DMS114 treated with DMSO at 0.1 percent for 48 hours (cell line): ENCODE measurements at regions not wholly inside any gene's neighbourhood (a gene's known extent, or its start where the extent isn't known, plus 50 kb on each side); places are given as distances from the start of the nearest gene placed in this dataset.
"Not testable (repeated sequence)": the region's sequence is repeated elsewhere in the genome, so short reads cannot be mapped to it uniquely, and the experiment has no call there.

Experiments
- DNase-seq: peaks from one replicate; lab custom pipeline; 2025; ENCODE audit not compliant: unreplicated experiment; lab: John Stamatoyannopoulos, UW

DNA sequence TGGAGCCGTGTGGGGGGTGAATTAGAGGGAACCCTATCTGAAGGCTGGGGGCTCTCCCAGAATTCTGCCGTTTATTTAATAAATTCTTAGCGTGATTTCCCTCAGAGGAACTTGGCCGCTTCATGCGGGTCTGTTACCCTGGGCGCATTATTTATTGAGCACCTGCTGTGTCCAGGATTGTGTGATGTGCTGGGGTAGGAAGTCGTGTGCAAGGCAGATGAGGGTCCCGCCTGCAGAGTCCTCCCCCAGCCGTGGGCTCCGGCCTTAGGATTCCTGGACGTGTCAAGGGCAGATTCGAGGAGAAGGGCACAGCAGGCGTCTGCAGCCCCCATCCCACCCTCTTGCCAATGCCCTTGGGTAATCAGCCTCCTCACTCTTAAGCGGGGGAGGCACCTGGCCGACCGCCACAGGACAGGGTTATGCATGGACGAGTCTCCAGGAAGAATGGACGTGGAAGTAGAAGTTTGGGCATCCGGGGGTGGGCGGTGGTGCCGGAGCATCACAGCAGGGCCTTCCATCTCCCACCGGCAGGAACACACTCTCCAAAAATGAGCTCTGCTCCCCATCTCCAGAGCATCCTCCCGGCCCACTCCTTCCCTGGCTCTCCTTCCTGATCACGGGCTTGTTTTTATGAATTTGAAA is 233.3 kb upstream of the C1orf174 start:
- no peak for DNase-seq

- no peak for DNase-seq
These were observed 233.9 kb upstream of the C1orf174 start for GRCh38 chr1:4133939-4134321.

DNA sequence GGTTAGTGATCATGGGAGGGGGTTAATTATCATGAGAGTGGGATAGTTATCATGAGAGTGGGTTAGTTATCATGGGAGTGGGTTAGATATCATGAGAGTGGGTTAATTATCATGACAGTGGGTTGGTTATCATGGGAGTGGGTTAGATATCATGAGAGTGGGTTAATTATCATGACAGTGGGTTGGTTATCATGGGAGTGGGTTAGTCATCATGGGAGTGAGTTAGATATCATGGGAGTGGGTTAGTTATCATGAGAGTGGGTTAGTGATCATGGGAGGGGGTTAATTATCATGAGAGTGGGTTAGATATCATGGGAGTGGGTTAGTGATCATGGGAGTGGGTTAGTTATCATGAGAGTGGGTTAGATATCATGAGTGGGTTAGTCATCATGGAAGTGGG is 235.8 kb upstream of the C1orf174 start:
- not testable (repeated sequence) for DNase-seq

- no peak for DNase-seq
These were observed 237.7 kb upstream of the C1orf174 start for GRCh38 chr1:4137621-4138415.

- DNase-seq: no peak
These were observed 239.6 kb upstream of the C1orf174 start for GRCh38 chr1:4139646-4140045.

DNA sequence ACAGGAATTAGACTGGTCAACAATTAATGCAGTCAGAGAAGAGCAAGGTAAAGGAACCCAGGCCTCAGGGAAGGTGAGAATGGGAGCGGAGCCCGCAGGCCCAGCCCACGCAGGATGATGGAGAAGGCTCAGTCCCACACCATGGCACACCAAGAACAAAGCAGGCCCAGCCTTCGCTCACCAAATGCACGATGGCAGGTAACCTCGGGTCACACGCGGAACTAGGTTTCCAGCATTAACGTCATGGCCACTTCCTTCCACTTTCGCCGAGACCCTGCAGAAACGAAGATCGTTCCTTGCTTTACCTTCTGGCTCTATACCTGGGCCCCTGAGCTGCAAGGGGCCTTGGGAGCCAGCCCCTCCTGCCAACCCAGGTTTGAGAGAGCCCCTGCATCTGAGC is 240.2 kb upstream of the C1orf174 start:
- no peak for DNase-seq

- no peak for DNase-seq
These were observed 240.7 kb upstream of the C1orf174 start for GRCh38 chr1:4140821-4141220.

DNA sequence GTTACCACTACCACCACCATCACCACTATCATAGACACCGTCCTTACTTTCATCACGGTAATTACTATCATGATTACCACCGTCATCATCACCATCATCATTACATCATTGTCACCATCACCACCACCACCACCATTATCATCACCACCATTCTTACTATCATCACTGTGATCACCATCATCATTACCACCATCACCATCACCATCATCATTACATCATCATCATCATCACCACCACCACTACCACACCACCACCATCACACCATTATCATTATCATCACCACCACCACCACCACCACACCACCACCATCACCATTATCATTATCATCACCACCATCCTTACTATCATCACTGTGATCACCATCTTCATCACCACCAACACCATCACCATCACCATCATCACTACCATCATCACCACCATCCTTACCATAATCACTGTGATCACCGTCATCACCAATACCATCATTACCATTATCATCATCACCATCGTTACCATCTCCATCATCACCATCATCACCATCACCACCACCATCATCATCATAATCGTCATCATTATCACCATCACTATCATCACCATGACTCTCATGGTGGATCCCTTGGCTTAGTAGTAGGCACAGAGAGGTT is 244.4 kb upstream of the C1orf174 start:
- DNase-seq: no peak

DNA sequence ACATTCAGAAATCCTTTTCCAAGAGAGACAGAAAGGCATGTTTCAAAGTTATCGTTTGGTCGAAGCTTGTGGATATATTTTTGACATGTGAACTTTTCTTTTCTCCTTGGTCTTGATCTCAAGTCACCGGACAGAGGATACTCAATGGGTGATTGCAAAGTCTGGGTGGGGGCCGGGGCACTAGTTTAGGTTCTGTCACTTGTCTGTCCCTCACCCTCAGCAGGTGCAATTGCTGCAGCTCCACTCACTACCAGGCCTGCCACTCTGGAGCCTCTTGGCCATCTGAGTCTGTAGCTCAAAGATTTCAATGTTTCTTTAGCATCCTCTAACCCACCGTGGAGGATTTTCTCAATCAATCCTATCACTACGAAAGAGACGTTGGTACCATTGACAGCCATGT is 246.0 kb upstream of the C1orf174 start:
- no peak for DNase-seq

DNA sequence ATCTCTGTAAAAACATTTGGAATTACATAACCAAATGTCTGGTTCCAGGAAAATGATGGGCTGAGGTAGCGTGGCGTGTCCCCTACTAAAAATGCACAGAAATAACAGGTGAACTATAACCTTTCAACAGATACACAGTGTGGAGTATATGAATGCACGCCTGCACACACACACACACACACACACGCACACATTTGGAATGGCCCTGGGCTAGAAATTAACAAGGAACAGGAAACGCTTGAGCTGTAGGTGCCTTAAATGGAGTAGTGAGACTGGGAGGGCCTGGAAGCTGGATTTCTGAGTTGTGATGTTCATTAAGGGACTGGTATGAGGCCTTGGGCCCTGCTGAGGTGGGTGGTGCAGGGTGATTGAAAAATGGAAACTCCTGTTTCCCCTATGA is 246.5 kb upstream of the C1orf174 start:
- no peak for DNase-seq

DNA sequence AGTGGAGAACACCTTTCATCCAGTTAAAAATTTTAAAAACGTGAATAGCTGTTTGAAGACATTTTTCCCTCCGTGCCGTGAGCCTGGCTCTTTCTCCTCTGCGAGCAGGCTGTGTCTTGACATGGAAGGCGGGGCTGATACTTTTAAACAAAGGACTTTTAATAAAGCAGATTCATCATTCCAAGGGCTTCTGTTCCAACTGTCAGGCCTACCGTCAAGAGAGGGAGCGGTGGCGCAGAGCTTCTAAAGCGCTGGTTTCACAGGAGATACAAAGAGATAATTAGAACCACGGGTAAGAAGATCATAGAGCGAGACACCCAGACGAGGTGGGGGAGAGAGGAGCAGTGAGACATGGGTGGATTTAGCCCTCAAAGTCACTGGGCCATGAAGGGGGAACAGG is 247.4 kb upstream of the C1orf174 start:
- DNase-seq: no peak

- DNase-seq: no peak
These were observed 249.2 kb upstream of the C1orf174 start for GRCh38 chr1:4149281-4149680.

DNA sequence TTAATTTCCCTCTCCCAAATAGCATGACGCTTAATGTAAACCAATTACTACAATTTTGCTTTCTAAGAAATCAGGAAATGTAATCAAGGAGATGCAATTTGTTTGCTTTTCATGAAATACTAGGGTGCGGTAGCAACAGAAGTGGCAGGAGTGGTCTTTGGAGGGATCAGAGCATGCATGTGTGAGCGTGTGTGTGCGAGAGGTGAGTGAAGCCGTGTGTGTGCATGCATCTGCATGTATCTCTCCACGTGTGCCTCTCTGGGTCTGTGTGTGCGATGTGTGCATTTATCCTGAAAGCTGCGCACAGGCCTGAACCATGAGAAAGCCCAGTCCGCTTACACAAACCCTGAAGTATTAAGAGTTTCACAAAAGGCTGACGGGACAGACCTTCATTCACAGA is 249.8 kb upstream of the C1orf174 start:
- DNase-seq: no peak

- no peak for DNase-seq
These were observed 250.2 kb upstream of the C1orf174 start for GRCh38 chr1:4150262-4150661.

- DNase-seq: no peak
These were observed 252.2 kb upstream of the C1orf174 start for GRCh38 chr1:4152266-4152665.

DNA sequence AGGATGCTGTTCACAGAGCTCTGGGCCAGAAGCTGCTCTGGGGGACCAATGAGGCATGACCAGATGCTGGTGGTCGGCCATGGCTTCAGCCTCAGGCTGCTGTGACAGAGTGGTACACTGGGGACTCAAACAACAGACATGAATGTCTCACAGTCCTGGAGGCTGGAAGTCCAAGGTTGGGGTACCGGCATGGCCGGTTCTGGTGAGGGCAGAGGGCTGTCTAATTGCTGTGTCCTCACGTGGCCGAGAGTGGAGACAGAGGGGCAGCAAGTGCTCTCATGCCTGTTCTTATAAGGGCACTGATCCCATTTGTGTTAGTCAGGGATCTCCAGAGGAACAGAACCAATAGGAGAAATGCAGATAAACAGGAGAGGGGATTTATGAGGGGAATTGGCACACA is 253.5 kb upstream of the C1orf174 start:
- DNase-seq: no peak

GRCh38 chr1:4156241-4156973 is 256.3 kb upstream of the C1orf174 start:
- no peak for DNase-seq

DNA sequence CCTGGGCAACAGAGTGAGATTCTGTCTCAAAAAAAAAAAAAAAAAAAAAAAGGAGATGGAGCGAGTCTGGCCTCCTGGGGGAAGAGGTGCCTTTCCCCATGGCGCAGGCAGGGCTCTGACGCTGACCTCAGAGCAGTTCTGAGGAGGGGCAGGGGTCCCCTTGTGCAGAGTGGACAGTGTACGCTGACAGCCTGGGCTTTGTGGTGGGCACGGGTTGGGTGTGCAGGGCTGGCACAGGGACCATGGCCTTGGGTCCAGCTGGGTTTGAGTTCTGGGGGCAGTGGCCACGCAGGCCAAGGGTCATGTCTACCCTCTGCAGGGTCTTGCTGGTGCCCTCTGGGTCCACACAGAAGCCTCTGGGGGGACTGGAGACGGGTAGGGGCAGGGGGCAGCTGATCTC is 260.1 kb upstream of the C1orf174 start:
- DNase-seq: no peak

- DNase-seq: no peak
These were observed 261.4 kb upstream of the C1orf174 start for GRCh38 chr1:4161366-4162006.

DNA sequence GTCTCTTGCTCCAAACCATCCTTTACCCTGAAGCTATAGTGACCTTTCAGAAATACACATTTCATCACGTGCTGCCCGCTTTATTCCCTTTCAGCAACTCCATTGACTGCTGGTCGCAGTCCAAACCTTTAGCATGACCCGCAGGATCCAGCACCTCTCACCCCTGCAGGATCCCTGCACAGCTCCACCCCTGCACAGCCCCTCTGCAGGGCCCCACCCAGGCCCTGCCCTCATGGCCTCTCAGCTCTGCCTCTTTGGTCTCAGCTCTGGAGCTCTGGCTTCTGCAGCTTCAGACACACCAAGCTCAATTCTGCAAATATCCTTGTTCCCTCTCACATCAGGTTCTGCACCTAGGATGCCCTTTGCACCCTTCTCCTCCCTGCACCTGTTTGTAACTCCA is 264.9 kb upstream of the C1orf174 start:
- DNase-seq: no peak

- DNase-seq: no peak
These were observed 265.7 kb upstream of the C1orf174 start for GRCh38 chr1:4165686-4166300.
